ENCODE measurements at regions not wholly inside any gene's neighbourhood (a gene's known extent, or its start where the extent isn't known, plus 50 kb on each side); places are given as distances from the start of the nearest gene placed in this dataset.
A peak's percentile ranks its signal among the peaks of the same experiment; 100 is the strongest.

DNA sequence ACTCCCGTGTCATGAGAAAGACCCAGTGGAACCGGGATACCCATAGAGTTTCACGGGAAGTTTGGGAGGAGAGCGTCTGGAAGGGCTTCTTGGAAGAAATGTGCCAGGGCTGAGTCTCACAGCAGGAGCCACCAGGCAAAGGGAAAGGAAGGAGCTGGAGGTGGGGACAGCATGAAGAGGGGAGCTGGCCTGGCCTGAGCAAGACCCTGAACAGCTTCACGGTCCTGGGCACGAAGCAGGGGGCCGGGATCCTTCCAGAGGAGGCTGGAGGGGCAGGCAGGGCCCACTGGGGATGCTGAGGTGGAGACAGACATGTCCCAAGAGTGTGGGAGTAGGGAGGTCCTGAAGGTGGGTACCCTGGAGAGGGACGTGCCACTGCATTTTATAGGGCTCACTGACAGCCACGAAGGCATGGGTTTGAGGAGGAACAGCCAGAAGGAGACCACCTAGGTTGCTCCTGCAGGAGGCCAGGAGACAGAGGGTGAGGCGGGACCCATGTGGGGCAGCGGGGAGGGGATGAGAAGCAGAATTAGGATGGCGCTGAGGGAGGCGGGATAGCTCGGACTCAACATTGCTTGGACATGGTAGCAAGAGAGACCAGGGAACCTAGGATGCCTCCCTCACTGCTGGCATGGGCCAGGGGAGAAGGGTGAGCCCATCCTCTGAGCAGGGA is 168.1 kb upstream of the ID2 start:
- TF ChIP-seq, protein P1, sequence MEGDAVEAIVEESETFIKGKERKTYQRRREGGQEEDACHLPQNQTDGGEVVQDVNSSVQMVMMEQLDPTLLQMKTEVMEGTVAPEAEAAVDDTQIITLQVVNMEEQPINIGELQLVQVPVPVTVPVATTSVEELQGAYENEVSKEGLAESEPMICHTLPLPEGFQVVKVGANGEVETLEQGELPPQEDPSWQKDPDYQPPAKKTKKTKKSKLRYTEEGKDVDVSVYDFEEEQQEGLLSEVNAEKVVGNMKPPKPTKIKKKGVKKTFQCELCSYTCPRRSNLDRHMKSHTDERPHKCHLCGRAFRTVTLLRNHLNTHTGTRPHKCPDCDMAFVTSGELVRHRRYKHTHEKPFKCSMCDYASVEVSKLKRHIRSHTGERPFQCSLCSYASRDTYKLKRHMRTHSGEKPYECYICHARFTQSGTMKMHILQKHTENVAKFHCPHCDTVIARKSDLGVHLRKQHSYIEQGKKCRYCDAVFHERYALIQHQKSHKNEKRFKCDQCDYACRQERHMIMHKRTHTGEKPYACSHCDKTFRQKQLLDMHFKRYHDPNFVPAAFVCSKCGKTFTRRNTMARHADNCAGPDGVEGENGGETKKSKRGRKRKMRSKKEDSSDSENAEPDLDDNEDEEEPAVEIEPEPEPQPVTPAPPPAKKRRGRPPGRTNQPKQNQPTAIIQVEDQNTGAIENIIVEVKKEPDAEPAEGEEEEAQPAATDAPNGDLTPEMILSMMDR (IDR thresholded peaks at IDR 0.05) = no peak
- Histone ChIP-seq H3K27ac (no peak overlapping the region), H3K27me3 (no peaks in the 10 kb centered on the region), H3K4me3 (no peak overlapping the region), H3K4me1 (no peaks in the 10 kb centered on the region), H3K36me3 (no peaks in the 10 kb centered on the region), H3K9me3 (no peaks in the 10 kb centered on the region)
- intact Hi-C loops (cut with DNase I; ENCODE audit: low total_unique reads) = no loop called here
- DNase-seq = no peak

DNA sequence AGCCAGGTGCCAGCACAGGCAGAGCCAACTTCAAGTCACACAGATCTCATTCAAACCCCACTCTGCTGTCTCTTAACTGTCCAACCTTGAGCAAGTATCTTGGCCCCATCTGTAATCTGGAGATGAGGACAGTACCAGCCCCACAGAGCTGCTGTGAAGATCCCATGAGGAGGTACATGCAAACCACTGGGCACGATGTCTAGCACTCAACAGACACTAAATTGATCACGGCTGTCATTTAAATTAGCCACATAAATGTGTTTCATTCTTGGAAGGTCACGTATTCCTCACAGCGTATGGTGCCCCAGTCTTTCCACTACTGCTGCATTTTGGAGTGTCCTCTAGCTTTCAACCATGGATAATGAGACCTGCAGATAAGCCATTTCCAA is 167.6 kb upstream of the ID2 start:
- Histone ChIP-seq H3K4me1 (no peaks in the 10 kb centered on the region), H3K4me3 (no peak overlapping the region), H3K36me3 (no peaks in the 10 kb centered on the region), H3K27ac (no peak overlapping the region), H3K9me3 (no peaks in the 10 kb centered on the region), H3K27me3 (no peaks in the 10 kb centered on the region)
- intact Hi-C loops (cut with DNase I; ENCODE audit: low total_unique reads) = no loop called here
- no peak for DNase-seq
- TF ChIP-seq POLR2A (IDR thresholded peaks at IDR 0.05) = no peak
- TF ChIP-seq, protein P1 (IDR thresholded peaks at IDR 0.05) = no peak

DNA sequence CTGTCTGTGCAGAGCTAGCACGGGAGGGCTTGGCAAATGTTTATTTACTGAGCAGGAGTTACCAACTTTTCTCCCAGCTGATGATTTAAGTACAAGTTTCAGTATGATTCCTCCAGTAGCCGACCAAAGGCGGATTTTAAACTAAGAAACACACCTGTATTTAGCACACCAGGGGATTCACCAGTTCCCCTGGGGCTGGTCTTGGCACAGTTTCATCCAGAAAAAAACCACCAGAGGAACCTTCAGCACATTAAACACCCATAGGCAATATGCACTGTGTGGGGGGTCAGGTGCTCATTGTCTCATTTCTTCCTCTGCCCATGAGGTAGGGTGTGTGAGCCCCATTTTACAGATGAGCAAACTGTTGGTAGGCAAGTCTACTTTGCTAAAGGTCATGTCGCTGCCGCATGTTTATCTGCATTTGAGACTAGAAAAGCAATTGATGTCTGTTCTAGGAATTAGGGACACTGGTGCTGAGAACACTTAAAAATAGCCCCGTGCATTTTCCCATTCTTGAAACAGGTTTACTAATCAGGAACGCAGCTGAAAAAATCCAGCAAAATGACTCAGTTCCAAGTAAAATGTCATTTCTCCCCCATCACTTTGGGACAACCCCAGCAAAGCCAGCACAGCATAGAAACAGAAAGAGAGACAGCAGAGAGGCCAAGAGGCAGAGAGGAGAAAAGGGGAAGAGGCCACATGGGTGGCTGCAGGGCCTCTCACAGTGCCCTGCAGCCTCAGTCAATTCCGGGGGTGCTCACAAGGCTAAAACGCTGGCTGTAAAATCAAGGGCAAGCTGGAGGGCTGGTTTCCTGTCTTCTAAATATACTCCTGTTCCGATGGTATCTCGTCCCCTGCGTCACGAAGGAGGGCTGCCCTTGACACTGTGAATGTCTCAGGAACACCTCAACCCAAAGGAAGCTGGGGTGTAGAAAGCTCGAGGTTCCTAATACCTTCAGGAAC is 166.8 kb upstream of the ID2 start:
- Histone ChIP-seq H3K9me3 (no peaks in the 10 kb centered on the region), H3K27me3 (no peaks in the 10 kb centered on the region), H3K36me3 (no peaks in the 10 kb centered on the region), H3K4me1 (no peaks in the 10 kb centered on the region), H3K27ac (peak overlapping the region in 1 of 2 donors; percentile 37), H3K4me3 (no peak overlapping the region)
- TF ChIP-seq, protein P1 (IDR thresholded peaks at IDR 0.05) = no peak
- no peak for TF ChIP-seq POLR2A (IDR thresholded peaks at IDR 0.05)
- intact Hi-C loops (cut with DNase I; ENCODE audit: low total_unique reads) = no loop called here
- peak in 1 of 2 donors; percentile 48 for DNase-seq

GRCh38 chr2:8515864-8516533 is 165.9 kb upstream of the ID2 start:
- H3K27ac ChIP-seq = peak overlapping the region; percentile 24 to 45
- H3K4me1 ChIP-seq = no peaks in the 10 kb centered on the region

More at GRCh38 chr2:8515864-8516533, 165.9 kb upstream of the ID2 start:
- H3K27me3 ChIP-seq = no peaks in the 10 kb centered on the region
- H3K4me3 ChIP-seq = no peak overlapping the region
- intact Hi-C loops (cut with DNase I; ENCODE audit: low total_unique reads) = no loop called here
- TF ChIP-seq, protein P1 (IDR thresholded peaks at IDR 0.05) = no peak
- no peak for TF ChIP-seq POLR2A (IDR thresholded peaks at IDR 0.05)
- H3K9me3 ChIP-seq = no peaks in the 10 kb centered on the region
- DNase-seq = no peak
- no peaks in the 10 kb centered on the region for H3K36me3 ChIP-seq
